Right atrium auricular region (tissue), 2 donors: ENCODE measurements at regions not wholly inside any gene's neighbourhood (a gene's known extent, or its start where the extent isn't known, plus 50 kb on each side); places are given as distances from the start of the nearest gene placed in this dataset.

Experiments
- DNase-seq: peaks from one replicate; pipeline ENCODE4 v3.0.0-alpha.2; 2019; ENCODE audit warnings: low spot score
- H3K27ac ChIP-seq, 2 donors: fragments of 200-600 bp; sonication (generic); 1 replicate in 1 of 2; 2 replicates in 1 of 2; pipeline ENCODE4 v1.5.1; 2016 to 2019
- H3K27me3 ChIP-seq, 2 donors: fragments of 200-600 bp; sonication (generic); one replicate each; pipeline versions ENCODE4 v1.5.1 to v1.6.0; 2017 to 2019
- H3K36me3 ChIP-seq: fragments of 200-600 bp; sonication (generic); one replicate; pipeline ENCODE4 v1.5.1; 2016
- H3K4me1 ChIP-seq, 2 donors: fragments of 200-600 bp; sonication (generic); one replicate each; pipeline versions ENCODE4 v1.5.1 to v1.6.0; 2017 to 2019
- H3K4me3 ChIP-seq, 2 donors: fragments of 200-600 bp; sonication (generic); 1 replicate in 1 of 2; 2 replicates in 1 of 2; pipeline ENCODE4 v1.5.1; 2017 to 2019; ENCODE audit warnings: mild to moderate bottlenecking in 1 of 2, moderate library complexity in 1 of 2
- H3K9me3 ChIP-seq, 2 donors: fragments of 200-600 bp; sonication (generic); one replicate each; pipeline ENCODE4 v1.5.1; 2019
- CTCF ChIP-seq, 2 donors: fragments of 200-600 bp; sonication (generic); IDR thresholded peaks; one replicate each; pipeline ENCODE4 v1.5.1; 2019; ENCODE audit warnings: antibody characterized with exemption in 2 of 2

- Histone ChIP-seq H3K4me3 (no peak overlapping the region), H3K36me3 (no peaks in the 10 kb centered on the region), H3K27ac (no peak overlapping the region), H3K27me3 (no peaks in the 10 kb centered on the region), H3K9me3 (no peaks in the 10 kb centered on the region), H3K4me1 (peaks cover 0 to 15% of the 10 kb centered on the region in 2 donors)
- no peak for DNase-seq
- no peak for TF ChIP-seq CTCF (IDR thresholded peaks at IDR 0.05)
Observed at GRCh38 chr19:28862238-28862637, 350.7 kb downstream of the UQCRFS1 start.

- Histone ChIP-seq H3K36me3 (no peaks in the 10 kb centered on the region), H3K4me3 (no peak overlapping the region), H3K9me3 (no peaks in the 10 kb centered on the region), H3K27me3 (no peaks in the 10 kb centered on the region), H3K27ac (no peak overlapping the region), H3K4me1 (peaks cover 0 to 9% of the 10 kb centered on the region in 2 donors)
- no peak for TF ChIP-seq CTCF (IDR thresholded peaks at IDR 0.05)
- DNase-seq: no peak
Observed at GRCh38 chr19:28859811-28860210, 353.1 kb downstream of the UQCRFS1 start.

GRCh38 chr19:28858933-28859332 lies 354.0 kb downstream of the UQCRFS1 start:
- no peak for TF ChIP-seq CTCF (IDR thresholded peaks at IDR 0.05)
- no peak for DNase-seq
- no peaks in the 10 kb centered on the region for H3K36me3 ChIP-seq
- peaks cover 0 to 6% of the 10 kb centered on the region in 2 donors for H3K9me3 ChIP-seq
- peaks cover 0 to 4% of the 10 kb centered on the region in 2 donors for H3K4me1 ChIP-seq
- H3K4me3 ChIP-seq: no peak overlapping the region
- H3K27ac ChIP-seq: no peak overlapping the region
- no peaks in the 10 kb centered on the region for H3K27me3 ChIP-seq

GRCh38 chr19:28857967-28858366 lies 355.0 kb downstream of the UQCRFS1 start:
- Histone ChIP-seq H3K27me3 (no peaks in the 10 kb centered on the region), H3K4me1 (no peaks in the 10 kb centered on the region), H3K4me3 (no peak overlapping the region), H3K9me3 (peaks cover 0 to 7% of the 10 kb centered on the region in 2 donors), H3K27ac (no peak overlapping the region), H3K36me3 (no peaks in the 10 kb centered on the region)
- DNase-seq: no peak
- no peak for TF ChIP-seq CTCF (IDR thresholded peaks at IDR 0.05)

GRCh38 chr19:28855216-28855615 lies 357.7 kb downstream of the UQCRFS1 start:
- Histone ChIP-seq H3K4me3 (no peak overlapping the region), H3K36me3 (no peaks in the 10 kb centered on the region), H3K9me3 (peaks cover 0 to 7% of the 10 kb centered on the region in 2 donors), H3K4me1 (no peaks in the 10 kb centered on the region), H3K27me3 (no peaks in the 10 kb centered on the region), H3K27ac (no peak overlapping the region)
- no peak for TF ChIP-seq CTCF (IDR thresholded peaks at IDR 0.05)
- DNase-seq: no peak

DNA sequence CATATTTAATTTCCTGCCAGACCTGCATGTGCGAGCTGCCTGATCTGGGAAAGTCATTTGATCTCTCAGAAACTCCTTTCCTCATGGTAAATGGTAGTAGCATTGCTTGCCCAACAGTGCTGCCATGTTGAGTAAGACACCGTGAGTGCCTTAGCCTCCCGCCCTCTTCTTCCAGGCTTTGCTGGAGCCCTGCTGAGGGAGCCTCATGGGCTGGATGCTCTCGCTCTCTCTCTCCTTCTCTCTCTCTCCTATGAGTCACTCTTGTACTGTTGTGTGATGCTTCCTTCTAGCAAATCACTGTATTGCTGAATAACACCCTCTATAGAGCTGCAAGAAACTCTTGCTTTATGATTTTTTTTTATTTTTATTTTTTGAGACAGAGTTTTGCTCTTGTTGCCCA lies 365.5 kb downstream of the UQCRFS1 start:
- no peaks in the 10 kb centered on the region for H3K27me3 ChIP-seq
- DNase-seq: no peak

More for the DNA sequence above, 365.5 kb downstream of the UQCRFS1 start:
- no peak overlapping the region for H3K4me3 ChIP-seq
- no peaks in the 10 kb centered on the region for H3K9me3 ChIP-seq
- H3K36me3 ChIP-seq: no peaks in the 10 kb centered on the region
- TF ChIP-seq CTCF (IDR thresholded peaks at IDR 0.05): no peak
- no peaks in the 10 kb centered on the region for H3K4me1 ChIP-seq
- no peak overlapping the region for H3K27ac ChIP-seq
